ENCODE measurements at regions not wholly inside any gene's neighbourhood (a gene's known extent, or its start where the extent isn't known, plus 50 kb on each side); places are given as distances from the start of the nearest gene placed in this dataset.
"Not testable (repeated sequence)": the region's sequence is repeated elsewhere in the genome, so short reads cannot be mapped to it uniquely, and the experiment has no call there.

- H3K4me1 ChIP-seq (ENCODE audit: control insufficient read depth in 1 of 2, extremely low read depth in 1 of 2, insufficient read depth in 2 of 2, low read length in 2 of 2); H3K27ac Mint-ChIP-seq; H3K4me3 ChIP-seq (ENCODE audit: control insufficient read depth in 1 of 2, extremely low read depth in 1 of 2, low read length in 1 of 2); CTCF ChIA-PET; H3K27ac ChIP-seq (ENCODE audit: low read length); H3K36me3 Mint-ChIP-seq; H3K27me3 Mint-ChIP-seq; H3K9me3 ChIP-seq; H3K9me3 Mint-ChIP-seq; DNase-seq; H3K36me3 ChIP-seq (ENCODE audit: control insufficient read depth in 2 of 2, extremely low read depth in 1 of 2, insufficient read depth in 1 of 2, low read length in 1 of 2); H3K27me3 ChIP-seq (replicated peaks in 1 of 2; ENCODE audit: control insufficient read depth in 2 of 2, extremely low read depth in 1 of 2, insufficient read depth in 2 of 2, low read length in 1 of 2); H3K4me3 Mint-ChIP-seq; POLR2A ChIA-PET; H3K4me1 Mint-ChIP-seq: not testable (repeated sequence)
- ATAC-seq (replicated peaks in 1 of 4) = peak in 2 of 4 experiments; percentile 9 to 32
- no CpG with 5 or more reads among the region's 15 CpGs for WGBS (ENCODE audit: insufficient coverage)
These were observed 85.7 kb downstream of the POTEM start for GRCh38 chr14:19052977-19053376.

DNA sequence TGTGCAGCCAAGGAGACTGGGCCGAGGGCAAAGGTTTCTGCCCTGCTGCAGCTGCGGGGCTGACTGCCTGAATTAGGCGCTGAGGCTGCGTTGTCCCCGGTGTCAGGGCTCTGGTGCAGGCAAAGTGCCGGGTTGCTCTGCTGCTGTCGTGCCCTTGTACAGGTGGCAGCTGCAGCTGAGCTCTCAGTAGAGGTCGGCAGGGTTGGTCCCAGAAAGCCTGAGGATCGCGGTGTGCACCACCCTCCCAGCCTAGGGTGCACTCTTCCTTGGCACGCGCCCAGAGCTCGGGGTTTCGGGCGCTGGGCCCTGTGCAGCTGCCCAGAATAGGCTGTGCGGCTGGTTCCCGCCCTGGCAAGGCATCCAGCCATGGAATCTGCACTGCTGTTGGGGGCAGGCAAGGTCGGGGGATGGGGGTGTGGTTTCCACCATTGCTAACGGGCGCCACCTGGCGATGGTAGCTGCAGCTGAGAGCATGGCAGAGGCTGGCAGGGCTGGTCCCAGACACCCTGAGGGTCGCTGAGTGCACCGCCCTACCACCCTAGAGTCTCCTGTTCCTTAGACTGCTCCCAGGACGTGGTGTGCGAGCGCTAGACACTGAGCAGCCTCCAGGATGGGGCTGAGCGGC is 86.3 kb downstream of the POTEM start:
- peak in 2 of 4 experiments; percentile 40 to 56 for ATAC-seq (replicated peaks in 1 of 4)
- H3K4me3 Mint-ChIP-seq; H3K27me3 Mint-ChIP-seq; H3K9me3 ChIP-seq; H3K27ac ChIP-seq (ENCODE audit: low read length); H3K9me3 Mint-ChIP-seq; H3K4me1 Mint-ChIP-seq; H3K4me1 ChIP-seq (ENCODE audit: control insufficient read depth in 1 of 2, extremely low read depth in 1 of 2, insufficient read depth in 2 of 2, low read length in 2 of 2); H3K27ac Mint-ChIP-seq; CTCF ChIA-PET; H3K4me3 ChIP-seq (ENCODE audit: control insufficient read depth in 1 of 2, extremely low read depth in 1 of 2, low read length in 1 of 2); H3K27me3 ChIP-seq (replicated peaks in 1 of 2; ENCODE audit: control insufficient read depth in 2 of 2, extremely low read depth in 1 of 2, insufficient read depth in 2 of 2, low read length in 1 of 2); H3K36me3 Mint-ChIP-seq; POLR2A ChIA-PET; H3K36me3 ChIP-seq (ENCODE audit: control insufficient read depth in 2 of 2, extremely low read depth in 1 of 2, insufficient read depth in 1 of 2, low read length in 1 of 2); DNase-seq: not testable (repeated sequence)
- WGBS (ENCODE audit: insufficient coverage) = no CpG with 5 or more reads among the region's 27 CpGs

- H3K4me3 Mint-ChIP-seq; H3K4me3 ChIP-seq (ENCODE audit: control insufficient read depth in 1 of 2, extremely low read depth in 1 of 2, low read length in 1 of 2); H3K27me3 Mint-ChIP-seq; H3K36me3 ChIP-seq (ENCODE audit: control insufficient read depth in 2 of 2, extremely low read depth in 1 of 2, insufficient read depth in 1 of 2, low read length in 1 of 2); H3K4me1 Mint-ChIP-seq; H3K27ac Mint-ChIP-seq; H3K9me3 Mint-ChIP-seq; ATAC-seq (replicated peaks in 1 of 4); CTCF ChIA-PET; H3K9me3 ChIP-seq; H3K4me1 ChIP-seq (ENCODE audit: control insufficient read depth in 1 of 2, extremely low read depth in 1 of 2, insufficient read depth in 2 of 2, low read length in 2 of 2); DNase-seq; H3K36me3 Mint-ChIP-seq; POLR2A ChIA-PET; H3K27ac ChIP-seq (ENCODE audit: low read length); H3K27me3 ChIP-seq (replicated peaks in 1 of 2; ENCODE audit: control insufficient read depth in 2 of 2, extremely low read depth in 1 of 2, insufficient read depth in 2 of 2, low read length in 1 of 2): not testable (repeated sequence)
- WGBS (ENCODE audit: insufficient coverage) = no CpG with 5 or more reads among the region's 27 CpGs
These were observed 87.0 kb downstream of the POTEM start for GRCh38 chr14:19054108-19054721.

GRCh38 chr14:19054934-19055333 is 87.7 kb downstream of the POTEM start:
- no CpG with 5 or more reads among the region's 20 CpGs for WGBS (ENCODE audit: insufficient coverage)
- H3K4me3 Mint-ChIP-seq; H3K4me3 ChIP-seq (ENCODE audit: control insufficient read depth in 1 of 2, extremely low read depth in 1 of 2, low read length in 1 of 2); CTCF ChIA-PET; H3K9me3 ChIP-seq; H3K27ac Mint-ChIP-seq; H3K27me3 ChIP-seq (replicated peaks in 1 of 2; ENCODE audit: control insufficient read depth in 2 of 2, extremely low read depth in 1 of 2, insufficient read depth in 2 of 2, low read length in 1 of 2); H3K36me3 ChIP-seq (ENCODE audit: control insufficient read depth in 2 of 2, extremely low read depth in 1 of 2, insufficient read depth in 1 of 2, low read length in 1 of 2); POLR2A ChIA-PET; H3K4me1 Mint-ChIP-seq; H3K9me3 Mint-ChIP-seq; H3K27ac ChIP-seq (ENCODE audit: low read length); ATAC-seq (replicated peaks in 1 of 4); DNase-seq; H3K4me1 ChIP-seq (ENCODE audit: control insufficient read depth in 1 of 2, extremely low read depth in 1 of 2, insufficient read depth in 2 of 2, low read length in 2 of 2); H3K36me3 Mint-ChIP-seq; H3K27me3 Mint-ChIP-seq: not testable (repeated sequence)

DNA sequence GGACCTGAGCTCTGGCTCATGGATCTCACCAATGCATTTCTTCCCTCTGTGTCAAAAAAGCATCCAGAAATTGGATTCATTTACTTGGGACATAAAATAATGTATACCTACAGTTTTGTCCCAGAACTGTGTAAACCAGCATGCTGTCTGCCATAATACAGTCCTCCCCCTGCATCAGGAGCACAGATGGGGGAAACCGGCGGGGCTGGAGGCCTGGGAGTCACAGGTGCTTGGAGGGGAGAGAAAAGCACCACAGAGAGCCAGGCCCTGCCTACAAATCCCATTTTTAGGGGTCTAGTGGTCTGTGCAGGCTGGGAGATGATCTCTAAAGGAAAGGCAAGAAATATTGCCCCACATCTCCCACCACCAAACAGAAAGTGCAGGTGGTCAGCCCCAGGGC is 91.8 kb downstream of the POTEM start:
- H3K27me3 ChIP-seq (replicated peaks in 1 of 2; ENCODE audit: control insufficient read depth in 2 of 2, extremely low read depth in 1 of 2, insufficient read depth in 2 of 2, low read length in 1 of 2); H3K27ac Mint-ChIP-seq; ATAC-seq (replicated peaks in 1 of 4); H3K27me3 Mint-ChIP-seq; CTCF ChIA-PET; H3K9me3 ChIP-seq; H3K36me3 Mint-ChIP-seq; POLR2A ChIA-PET; H3K4me1 ChIP-seq (ENCODE audit: control insufficient read depth in 1 of 2, extremely low read depth in 1 of 2, insufficient read depth in 2 of 2, low read length in 2 of 2); H3K4me1 Mint-ChIP-seq; DNase-seq; H3K27ac ChIP-seq (ENCODE audit: low read length); H3K9me3 Mint-ChIP-seq; H3K4me3 Mint-ChIP-seq; H3K4me3 ChIP-seq (ENCODE audit: control insufficient read depth in 1 of 2, extremely low read depth in 1 of 2, low read length in 1 of 2); H3K36me3 ChIP-seq (ENCODE audit: control insufficient read depth in 2 of 2, extremely low read depth in 1 of 2, insufficient read depth in 1 of 2, low read length in 1 of 2): not testable (repeated sequence)
- no CpG with 5 or more reads among the region's 2 CpGs for WGBS (ENCODE audit: insufficient coverage)

DNA sequence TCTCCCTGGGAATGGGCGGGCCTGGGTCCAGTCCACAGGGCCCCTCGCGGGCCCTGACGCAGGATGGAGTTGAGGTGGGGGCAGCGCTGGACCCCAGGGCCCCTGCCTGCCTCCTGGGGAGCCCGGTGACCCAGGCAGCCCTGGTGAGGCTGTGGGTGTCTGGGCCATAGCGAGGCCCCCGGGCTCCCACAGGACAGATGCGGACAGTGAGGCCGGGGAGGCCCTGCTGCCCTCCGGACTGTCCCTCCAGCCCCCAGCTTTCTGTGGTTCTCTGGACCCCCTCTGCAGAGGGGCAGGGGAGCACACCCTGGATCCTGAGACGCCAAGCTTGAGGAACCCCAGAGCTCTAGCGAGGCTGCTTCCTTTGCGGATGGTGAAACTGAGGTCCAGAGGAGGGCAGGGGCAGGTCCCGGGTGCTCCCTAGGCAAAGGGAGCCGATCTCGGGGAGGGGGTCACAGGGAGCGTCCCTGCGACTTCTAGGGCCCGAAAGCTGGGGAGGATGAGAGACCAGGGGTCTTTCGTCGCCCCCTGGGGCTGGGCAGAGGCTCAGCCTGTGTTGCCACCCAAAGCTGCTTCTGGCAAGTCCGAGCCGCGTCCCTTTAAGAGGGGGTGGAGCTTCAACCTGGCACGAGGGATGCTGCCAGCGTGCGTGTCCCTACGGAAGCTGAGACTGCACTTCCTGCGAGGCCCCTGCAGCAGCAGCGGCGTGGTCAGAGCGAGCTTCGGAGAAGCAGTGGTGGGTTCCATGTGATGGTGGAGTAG is 94.6 kb downstream of the POTEM start:
- H3K4me3 ChIP-seq (ENCODE audit: control insufficient read depth in 1 of 2, extremely low read depth in 1 of 2, low read length in 1 of 2); H3K4me3 Mint-ChIP-seq; H3K4me1 ChIP-seq (ENCODE audit: control insufficient read depth in 1 of 2, extremely low read depth in 1 of 2, insufficient read depth in 2 of 2, low read length in 2 of 2); H3K36me3 ChIP-seq (ENCODE audit: control insufficient read depth in 2 of 2, extremely low read depth in 1 of 2, insufficient read depth in 1 of 2, low read length in 1 of 2); H3K9me3 ChIP-seq; H3K27me3 ChIP-seq (replicated peaks in 1 of 2; ENCODE audit: control insufficient read depth in 2 of 2, extremely low read depth in 1 of 2, insufficient read depth in 2 of 2, low read length in 1 of 2); H3K27ac ChIP-seq (ENCODE audit: low read length); CTCF ChIA-PET; H3K4me1 Mint-ChIP-seq; H3K27ac Mint-ChIP-seq; POLR2A ChIA-PET; DNase-seq; H3K36me3 Mint-ChIP-seq; H3K27me3 Mint-ChIP-seq; H3K9me3 Mint-ChIP-seq: not testable (repeated sequence)
- ATAC-seq (replicated peaks in 1 of 4) = peak in 2 of 4 experiments; percentile 30 to 65
- WGBS (ENCODE audit: insufficient coverage) = no CpG with 5 or more reads among the region's 34 CpGs

All from T-cell (primary cell).